Parathyroid adenoma (tissue), 2 donors: ENCODE measurements at regions not wholly inside any gene's neighbourhood (a gene's known extent, or its start where the extent isn't known, plus 50 kb on each side); places are given as distances from the start of the nearest gene placed in this dataset.

ENCODE experiments used
- H2AFZ ChIP-seq: fragments of 300-600 bp; sonication (generic); one replicate; pipeline ENCODE4 v1.7.0; 2017; ENCODE audit warnings: antibody characterized with exemption, mild to moderate bottlenecking
- H3K27ac ChIP-seq: fragments of 300-600 bp; sonication (generic); one replicate; pipeline ENCODE4 v1.7.0; 2017
- H3K27me3 ChIP-seq: fragments of 300-600 bp; sonication (generic); one replicate; pipeline ENCODE4 v1.7.0; 2017; ENCODE audit warnings: low read length; ENCODE audit not compliant: control insufficient read depth, insufficient read depth
- H3K36me3 ChIP-seq: fragments of 300-600 bp; sonication (generic); one replicate; pipeline ENCODE4 v1.7.0; 2017; ENCODE audit warnings: low read length; ENCODE audit not compliant: control insufficient read depth, insufficient read depth
- H3K4me1 ChIP-seq: fragments of 300-600 bp; sonication (generic); one replicate; pipeline ENCODE4 v1.7.0; 2017; ENCODE audit warnings: control low read depth
- H3K4me2 ChIP-seq: fragments of 300-600 bp; sonication (generic); one replicate; pipeline ENCODE4 v1.7.0; 2017; ENCODE audit warnings: low read length
- H3K4me3 ChIP-seq: fragments of 300-600 bp; sonication (generic); one replicate; pipeline ENCODE4 v1.7.0; 2017; ENCODE audit warnings: low read depth, low read length
- H3K79me2 ChIP-seq: fragments of 300-600 bp; sonication (generic); one replicate; pipeline ENCODE4 v1.7.0; 2017; ENCODE audit warnings: control low read depth
- H3K9ac ChIP-seq: fragments of 300-600 bp; sonication (generic); one replicate; pipeline ENCODE4 v1.7.0; 2017; ENCODE audit warnings: mild to moderate bottlenecking
- H3K9me3 ChIP-seq: fragments of 300-600 bp; sonication (generic); one replicate; pipeline ENCODE4 v1.7.0; 2017; ENCODE audit warnings: low read length; ENCODE audit not compliant: control insufficient read depth
- CTCF ChIP-seq: fragments of 300-600 bp; sonication (generic); IDR thresholded peaks from one replicate; pipeline ENCODE4 v1.7.0; 2017; ENCODE audit warnings: antibody characterized with exemption, mild to moderate bottlenecking
- donor health status: primary hyperparathyroidism.

GRCh38 chr9:28329323-28329722 lies 756.0 kb upstream of the C9orf72 start:
- H3K9me3 ChIP-seq = no peaks in the 10 kb centered on the region

GRCh38 chr9:28332648-28333047 lies 759.4 kb upstream of the C9orf72 start:
- H3K4me3 ChIP-seq = no peak overlapping the region

More at GRCh38 chr9:28329323-28329722, 756.0 kb upstream of the C9orf72 start:
- no peak for TF ChIP-seq CTCF
- no peak overlapping the region for H3K4me2 ChIP-seq
- no peaks in the 10 kb centered on the region for H3K4me1 ChIP-seq
- no peaks in the 10 kb centered on the region for H3K79me2 ChIP-seq
- no peak overlapping the region for H3K4me3 ChIP-seq
- no peak overlapping the region for H2AFZ ChIP-seq
- no peaks in the 10 kb centered on the region for H3K36me3 ChIP-seq
- H3K27ac ChIP-seq = no peak overlapping the region
- H3K27me3 ChIP-seq = no peaks in the 10 kb centered on the region
- no peak overlapping the region for H3K9ac ChIP-seq

GRCh38 chr9:28341913-28342312 lies 768.6 kb upstream of the C9orf72 start:
- H3K79me2 ChIP-seq = no peaks in the 10 kb centered on the region
- no peak overlapping the region for H3K27ac ChIP-seq
- H3K9ac ChIP-seq = no peak overlapping the region
- no peaks in the 10 kb centered on the region for H3K4me1 ChIP-seq
- no peak overlapping the region for H3K4me3 ChIP-seq
- H3K9me3 ChIP-seq = no peaks in the 10 kb centered on the region
- no peak for TF ChIP-seq CTCF
- no peaks in the 10 kb centered on the region for H3K27me3 ChIP-seq
- no peak overlapping the region for H2AFZ ChIP-seq
- no peak overlapping the region for H3K4me2 ChIP-seq
- H3K36me3 ChIP-seq = no peaks in the 10 kb centered on the region

More at GRCh38 chr9:28332648-28333047, 759.4 kb upstream of the C9orf72 start:
- no peak for TF ChIP-seq CTCF
- H3K27me3 ChIP-seq = no peaks in the 10 kb centered on the region
- no peak overlapping the region for H3K4me2 ChIP-seq
- no peaks in the 10 kb centered on the region for H3K4me1 ChIP-seq
- no peaks in the 10 kb centered on the region for H3K36me3 ChIP-seq
- no peak overlapping the region for H3K27ac ChIP-seq
- no peaks in the 10 kb centered on the region for H3K79me2 ChIP-seq
- H2AFZ ChIP-seq = no peak overlapping the region
- H3K9ac ChIP-seq = no peak overlapping the region
- H3K9me3 ChIP-seq = no peaks in the 10 kb centered on the region

- Histone ChIP-seq H3K79me2 (no peaks in the 10 kb centered on the region), H3K4me1 (no peaks in the 10 kb centered on the region), H3K36me3 (no peaks in the 10 kb centered on the region), H3K4me3 (no peak overlapping the region), H3K27ac (no peak overlapping the region), H3K4me2 (no peak overlapping the region), H3K9ac (no peak overlapping the region), H2AFZ (no peak overlapping the region), H3K27me3 (no peaks in the 10 kb centered on the region), H3K9me3 (no peaks in the 10 kb centered on the region)
- no peak for TF ChIP-seq CTCF
Measured at GRCh38 chr9:28342815-28343338, 769.6 kb upstream of the C9orf72 start.

- Histone ChIP-seq H3K36me3 (no peaks in the 10 kb centered on the region), H3K27ac (no peak overlapping the region), H3K27me3 (no peaks in the 10 kb centered on the region), H3K9ac (no peak overlapping the region), H3K9me3 (no peaks in the 10 kb centered on the region), H2AFZ (no peak overlapping the region), H3K79me2 (no peaks in the 10 kb centered on the region), H3K4me1 (no peaks in the 10 kb centered on the region), H3K4me2 (peak overlapping the region; percentile 21), H3K4me3 (no peak overlapping the region)
- TF ChIP-seq CTCF = no peak
Measured at GRCh38 chr9:28363151-28363562, 789.9 kb upstream of the C9orf72 start.
